ENCODE measurements at regions not wholly inside any gene's neighbourhood (a gene's known extent, or its start where the extent isn't known, plus 50 kb on each side); places are given as distances from the start of the nearest gene placed in this dataset.

DNA sequence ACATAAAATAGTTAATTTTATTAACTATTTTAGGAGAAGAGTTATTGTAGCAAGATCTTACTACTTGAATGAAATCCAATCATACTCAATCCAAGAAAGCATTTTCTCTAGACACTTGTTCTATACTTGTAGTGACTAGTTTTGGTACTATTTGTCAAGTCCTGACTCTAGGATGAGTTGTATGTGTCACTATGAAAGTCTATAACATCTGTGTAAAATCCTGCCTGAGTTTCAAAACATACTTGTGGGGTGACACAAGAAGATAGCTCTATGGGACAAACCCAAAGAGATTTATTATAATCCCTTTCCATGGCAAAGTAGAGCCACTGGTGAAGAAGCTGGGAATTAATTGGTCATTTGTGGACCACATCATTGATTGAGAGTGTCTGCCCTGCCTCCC is 1042.2 kb upstream of the ADGRL4 start:
- Histone ChIP-seq H3K4me3 (no peak overlapping the region), H3K36me3 (replicated peaks in 1 of 2) (no peaks in the 10 kb centered on the region)
- intact Hi-C loops (cut with DNase I): no loop called here

DNA sequence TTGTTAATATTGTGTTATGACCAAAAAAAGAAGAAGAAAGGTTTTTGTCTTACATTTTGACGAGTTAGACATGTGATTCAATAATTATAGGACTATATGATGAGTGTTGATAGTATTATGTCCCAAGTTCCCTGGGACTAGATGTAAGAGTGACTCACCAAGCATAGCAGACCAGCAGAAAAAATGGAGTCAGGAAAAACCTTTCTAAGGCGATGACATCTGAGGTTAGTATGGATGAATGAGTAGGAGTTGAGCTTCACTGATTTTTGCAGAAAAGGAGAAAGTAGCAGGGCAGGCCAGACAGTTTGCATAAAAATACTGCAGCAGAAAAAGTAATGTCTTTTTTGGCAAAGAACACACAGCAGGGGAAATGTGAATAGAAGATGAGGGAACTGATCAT is 1041.3 kb upstream of the ADGRL4 start:
- WGBS, 4 donors: 54 to 68% (median 63%) methylated on average over 2 of the region's 2 CpGs
- Histone ChIP-seq H3K36me3 (replicated peaks in 1 of 2) (no peaks in the 10 kb centered on the region), H3K9me3 (replicated peaks in 1 of 3) (no peaks in the 10 kb centered on the region), H3K4me3 (no peak overlapping the region), H3K27me3 (no peaks in the 10 kb centered on the region), H3K4me1 (replicated peaks in 1 of 2) (no peaks in the 10 kb centered on the region), H3K27ac (no peak overlapping the region)
- TF ChIP-seq, protein P1, sequence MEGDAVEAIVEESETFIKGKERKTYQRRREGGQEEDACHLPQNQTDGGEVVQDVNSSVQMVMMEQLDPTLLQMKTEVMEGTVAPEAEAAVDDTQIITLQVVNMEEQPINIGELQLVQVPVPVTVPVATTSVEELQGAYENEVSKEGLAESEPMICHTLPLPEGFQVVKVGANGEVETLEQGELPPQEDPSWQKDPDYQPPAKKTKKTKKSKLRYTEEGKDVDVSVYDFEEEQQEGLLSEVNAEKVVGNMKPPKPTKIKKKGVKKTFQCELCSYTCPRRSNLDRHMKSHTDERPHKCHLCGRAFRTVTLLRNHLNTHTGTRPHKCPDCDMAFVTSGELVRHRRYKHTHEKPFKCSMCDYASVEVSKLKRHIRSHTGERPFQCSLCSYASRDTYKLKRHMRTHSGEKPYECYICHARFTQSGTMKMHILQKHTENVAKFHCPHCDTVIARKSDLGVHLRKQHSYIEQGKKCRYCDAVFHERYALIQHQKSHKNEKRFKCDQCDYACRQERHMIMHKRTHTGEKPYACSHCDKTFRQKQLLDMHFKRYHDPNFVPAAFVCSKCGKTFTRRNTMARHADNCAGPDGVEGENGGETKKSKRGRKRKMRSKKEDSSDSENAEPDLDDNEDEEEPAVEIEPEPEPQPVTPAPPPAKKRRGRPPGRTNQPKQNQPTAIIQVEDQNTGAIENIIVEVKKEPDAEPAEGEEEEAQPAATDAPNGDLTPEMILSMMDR (IDR thresholded peaks at IDR 0.05): no peak
- no peak for TF ChIP-seq POLR2A (IDR thresholded peaks at IDR 0.05)
- intact Hi-C loops (cut with DNase I): no loop called here
- DNase-seq: no peak

More for the DNA sequence above, 1042.2 kb upstream of the ADGRL4 start:
- TF ChIP-seq POLR2A (IDR thresholded peaks at IDR 0.05): no peak
- DNase-seq: no peak
- H3K27me3 ChIP-seq: no peaks in the 10 kb centered on the region
- no peaks in the 10 kb centered on the region for H3K9me3 ChIP-seq (replicated peaks in 1 of 3)
- H3K27ac ChIP-seq: no peak overlapping the region
- no peaks in the 10 kb centered on the region for H3K4me1 ChIP-seq (replicated peaks in 1 of 2)

DNA sequence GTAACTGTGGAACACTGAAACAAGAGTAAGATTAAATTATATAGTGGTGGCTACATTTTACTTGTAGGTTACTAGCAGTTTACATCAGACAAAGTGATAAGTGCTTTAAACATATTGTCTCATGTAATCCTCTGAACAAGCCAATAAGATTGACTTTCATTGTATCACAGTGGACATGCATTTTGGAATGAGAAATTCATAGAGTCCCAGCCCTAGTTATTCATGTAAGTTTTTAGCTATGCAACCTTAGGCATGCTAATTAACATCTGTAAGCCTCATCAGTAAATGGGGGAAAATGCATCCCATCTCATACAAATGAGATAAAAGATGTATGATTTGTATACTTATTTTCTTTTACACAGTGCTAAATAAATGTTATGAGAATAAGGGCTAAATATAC is 1038.1 kb upstream of the ADGRL4 start:
- intact Hi-C loops (cut with DNase I): no loop called here
- no peak overlapping the region for H3K27ac ChIP-seq
- no peaks in the 10 kb centered on the region for H3K9me3 ChIP-seq (replicated peaks in 1 of 3)
- no peaks in the 10 kb centered on the region for H3K36me3 ChIP-seq (replicated peaks in 1 of 2)
- H3K27me3 ChIP-seq: no peaks in the 10 kb centered on the region
- TF ChIP-seq, protein P1 (IDR thresholded peaks at IDR 0.05): no peak
- TF ChIP-seq POLR2A (IDR thresholded peaks at IDR 0.05): no peak
- DNase-seq: no peak
- no peak overlapping the region for H3K4me3 ChIP-seq
- no peaks in the 10 kb centered on the region for H3K4me1 ChIP-seq (replicated peaks in 1 of 2)

DNA sequence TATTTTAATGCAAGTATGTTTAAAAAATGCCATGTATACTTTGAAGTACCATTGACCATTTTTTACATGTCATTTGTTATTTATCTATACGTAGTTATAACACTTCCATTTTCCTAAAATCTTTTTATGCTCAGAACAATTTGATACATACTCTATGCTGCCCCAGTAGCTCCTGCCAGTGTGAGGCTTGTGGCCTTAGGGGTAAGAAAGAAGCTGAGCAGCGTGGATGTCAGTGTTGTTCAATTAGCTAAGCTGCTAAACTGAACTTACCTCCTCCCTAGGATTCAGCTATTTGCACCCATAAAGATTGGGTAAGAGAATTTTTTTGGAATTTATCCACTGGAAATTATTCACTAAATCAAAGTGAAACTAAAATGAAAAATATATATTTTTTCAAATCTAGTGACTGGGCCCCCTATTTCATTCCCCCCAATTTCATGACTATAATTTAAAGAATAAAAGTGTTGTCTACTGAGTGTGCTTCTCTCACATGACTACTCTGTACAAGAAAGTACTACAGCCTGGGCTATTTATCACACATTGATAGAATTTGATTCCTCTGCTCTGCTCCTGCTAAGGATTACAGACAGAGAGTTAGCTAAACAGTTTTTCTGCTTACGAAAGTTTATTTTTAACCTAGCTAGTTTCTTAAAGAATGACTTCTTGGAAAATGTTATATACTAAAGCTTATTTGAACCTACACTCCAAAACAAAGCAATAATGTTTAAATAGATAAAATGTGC is 1030.3 kb upstream of the ADGRL4 start:
- Histone ChIP-seq H3K4me3 (no peak overlapping the region), H3K4me1 (replicated peaks in 1 of 2) (no peaks in the 10 kb centered on the region), H3K9me3 (replicated peaks in 1 of 3) (no peaks in the 10 kb centered on the region), H3K27me3 (no peaks in the 10 kb centered on the region), H3K36me3 (replicated peaks in 1 of 2) (no peaks in the 10 kb centered on the region), H3K27ac (no peak overlapping the region)
- DNase-seq: no peak
- TF ChIP-seq, protein P1 (IDR thresholded peaks at IDR 0.05): no peak
- no peak for TF ChIP-seq POLR2A (IDR thresholded peaks at IDR 0.05)
- intact Hi-C loops (cut with DNase I): no loop called here
- WGBS, 4 donors: 60 to 70% (median 65%) methylated on average over 3 of the region's 3 CpGs

DNA sequence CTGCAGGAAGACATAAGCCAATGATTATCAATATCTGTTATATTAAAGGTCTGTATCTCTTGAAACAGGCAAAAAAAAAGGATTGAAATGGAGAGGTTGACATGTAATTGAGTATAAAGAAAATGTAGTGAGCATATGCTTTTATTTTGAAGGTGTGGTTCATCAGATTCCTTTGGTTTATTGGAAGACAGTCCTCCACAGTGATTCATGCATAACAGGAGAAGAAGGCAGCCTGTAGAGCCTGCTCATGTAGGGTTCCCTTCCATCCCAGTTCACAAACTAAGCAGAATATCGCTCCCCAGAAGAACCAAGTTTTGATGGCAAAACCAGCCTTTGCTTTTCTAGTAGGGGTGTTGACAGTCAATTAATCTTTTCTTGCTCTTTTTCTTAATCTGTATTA is 1016.8 kb upstream of the ADGRL4 start:
- intact Hi-C loops (cut with DNase I): no loop called here
- no peak for TF ChIP-seq POLR2A (IDR thresholded peaks at IDR 0.05)
- TF ChIP-seq, protein P1 (IDR thresholded peaks at IDR 0.05): no peak
- Histone ChIP-seq H3K9me3 (replicated peaks in 1 of 3) (no peaks in the 10 kb centered on the region), H3K4me1 (replicated peaks in 1 of 2) (no peaks in the 10 kb centered on the region), H3K27ac (no peak overlapping the region), H3K36me3 (replicated peaks in 1 of 2) (no peaks in the 10 kb centered on the region), H3K27me3 (no peaks in the 10 kb centered on the region), H3K4me3 (no peak overlapping the region)
- 74 to 89% (median 84%) methylated on average over 1 of the region's 1 CpG for WGBS, 4 donors
- DNase-seq: no peak

Measured in adrenal gland (tissue), 9 donors.